ENCODE measurements at regions not wholly inside any gene's neighbourhood (a gene's known extent, or its start where the extent isn't known, plus 50 kb on each side); places are given as distances from the start of the nearest gene placed in this dataset.

DNA sequence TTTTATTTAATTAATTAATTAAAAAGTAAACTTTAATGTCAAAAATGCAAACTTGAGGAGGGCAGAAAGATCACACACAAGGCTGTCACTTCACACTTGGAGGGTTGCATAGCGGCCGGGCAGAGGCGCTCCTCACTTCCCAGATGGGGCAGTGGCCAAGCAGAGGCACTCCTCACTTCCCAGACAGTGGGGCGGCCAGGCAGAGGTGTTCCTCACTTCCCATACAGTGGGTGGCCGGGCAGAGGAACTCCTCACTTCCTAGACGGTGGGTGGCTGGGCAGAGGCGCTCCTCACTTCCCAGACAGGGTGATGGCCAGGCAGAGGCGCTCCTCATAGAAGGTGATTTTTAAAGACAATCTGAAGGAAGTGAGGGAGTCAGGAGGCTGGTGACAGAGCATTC, 277.5 kb downstream of the PDCD6IP start:
- TF ChIP-seq, protein P1, sequence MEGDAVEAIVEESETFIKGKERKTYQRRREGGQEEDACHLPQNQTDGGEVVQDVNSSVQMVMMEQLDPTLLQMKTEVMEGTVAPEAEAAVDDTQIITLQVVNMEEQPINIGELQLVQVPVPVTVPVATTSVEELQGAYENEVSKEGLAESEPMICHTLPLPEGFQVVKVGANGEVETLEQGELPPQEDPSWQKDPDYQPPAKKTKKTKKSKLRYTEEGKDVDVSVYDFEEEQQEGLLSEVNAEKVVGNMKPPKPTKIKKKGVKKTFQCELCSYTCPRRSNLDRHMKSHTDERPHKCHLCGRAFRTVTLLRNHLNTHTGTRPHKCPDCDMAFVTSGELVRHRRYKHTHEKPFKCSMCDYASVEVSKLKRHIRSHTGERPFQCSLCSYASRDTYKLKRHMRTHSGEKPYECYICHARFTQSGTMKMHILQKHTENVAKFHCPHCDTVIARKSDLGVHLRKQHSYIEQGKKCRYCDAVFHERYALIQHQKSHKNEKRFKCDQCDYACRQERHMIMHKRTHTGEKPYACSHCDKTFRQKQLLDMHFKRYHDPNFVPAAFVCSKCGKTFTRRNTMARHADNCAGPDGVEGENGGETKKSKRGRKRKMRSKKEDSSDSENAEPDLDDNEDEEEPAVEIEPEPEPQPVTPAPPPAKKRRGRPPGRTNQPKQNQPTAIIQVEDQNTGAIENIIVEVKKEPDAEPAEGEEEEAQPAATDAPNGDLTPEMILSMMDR (IDR thresholded peaks at IDR 0.05) = no peak
- TF ChIP-seq POLR2A (IDR thresholded peaks at IDR 0.05) = no peak

All from lower leg skin (tissue), 3 donors.